Pancreas (tissue), 10 donors: ENCODE measurements at regions not wholly inside any gene's neighbourhood (a gene's known extent, or its start where the extent isn't known, plus 50 kb on each side); places are given as distances from the start of the nearest gene placed in this dataset.
"Not testable (repeated sequence)": the region's sequence is repeated elsewhere in the genome, so short reads cannot be mapped to it uniquely, and the experiment has no call there.

Experiments
- ATAC-seq, 4 donors: fragments of 200-7000 bp; cut with Tn5 transposase; one replicate each; pipeline versions ENCODE4 v1.8.0 to v1.9.1; 2020; ENCODE audit warnings: mild to moderate bottlenecking in 4 of 4, moderate library complexity in 4 of 4
- DNase-seq, 6 donors: peaks; one replicate each; pipeline ENCODE4 v3.0.0-alpha.2; 2020
- FAIRE-seq: peaks from 2 replicates; lab custom pipeline; 2012; peaks lifted over from hg19 to GRCh38; lab: Jason Lieb, UNC
- H3K27ac ChIP-seq, 4 donors: fragments of 200-600 bp; sonication (generic); 1 replicate in 3 of 4; 2 replicates in 1 of 4; pipeline versions ENCODE4 v1.5.0 to v1.8.0; 2020
- H3K27me3 ChIP-seq, 4 donors: fragments of 200-600 bp; one replicate each; pipeline ENCODE4 v1.8.0; 2021
- H3K36me3 ChIP-seq, 3 donors: fragments of 200-600 bp; sonication (generic) in 1 of 3; one replicate each; pipeline versions ENCODE4 v1.5.0 to v1.8.0; 2020 to 2021
- H3K4me1 ChIP-seq, 3 donors: fragments of 200-600 bp; one replicate each; pipeline ENCODE4 v1.8.0; 2021
- H3K4me3 ChIP-seq, 4 donors: fragments of 200-600 bp; sonication (generic) in 2 of 4; one replicate each; pipeline versions ENCODE4 v1.5.0 to v1.8.0; 2020 to 2021
- H3K9me3 ChIP-seq, 4 donors: fragments of 200-600 bp; one replicate each; pipeline ENCODE4 v1.8.0; 2021
- CTCF ChIP-seq, 4 donors: fragments of 200-600 bp; sonication (generic) in 3 of 4; IDR thresholded peaks; one replicate each; pipeline versions ENCODE4 v1.5.0 to v1.8.0; 2021; ENCODE audit warnings: antibody characterized with exemption in 4 of 4
- WGBS, 2 donors: extraction: QIAGEN DNeasy Blood & Tissue Kit; methylation state at CpG; one replicate each; pipeline ENCODE4 v1.1.7; 2013; 5-methylcytosine and 5-hydroxymethylcytosine counted together
- intact Hi-C, 3 donors: fragments of 100-400 bp; cut with DNase I; formaldehyde crosslinking; loops; one replicate each; pipeline versions ENCODE4 v1.11.1 to v1.14.2; 2022
- donor health status: healthy with polysubstance abuse.
- donor health status: DM: no; HTN: no; CAD: no; lungs with moderate emphysema.
- donor health status: DM: no; HTN: no; CAD: no.
- donor health status: control.
- donor health status: control.
- donor health status: Bipolar disorder and iron deficiency.
- donor health status: DM: yes; HTN: yes; CAD: no.
- donor health status: DM: no; HTN: no; CAD: no.
- donor health status: DM: no; HTN: no; CAD: no.
- donor health status: DM: yes; HTN: yes; CAD: no.

GRCh38 chr6:80872199-80872950, 765.9 kb downstream of the BCKDHB start:
- ATAC-seq (no peak), FAIRE-seq (no peak), DNase-seq (no peak)
- Histone ChIP-seq H3K36me3 (no peaks in the 10 kb centered on the region), H3K4me1 (no peaks in the 10 kb centered on the region), H3K27ac (no peak overlapping the region), H3K27me3 (no peaks in the 10 kb centered on the region), H3K4me3 (no peak overlapping the region), H3K9me3 (no peaks in the 10 kb centered on the region)
- no peak for TF ChIP-seq CTCF (IDR thresholded peaks at IDR 0.05)
- intact Hi-C loops: no loop called here
- 60 to 74% methylated on average over 3 of the region's 3 CpGs for WGBS, 2 donors

DNA sequence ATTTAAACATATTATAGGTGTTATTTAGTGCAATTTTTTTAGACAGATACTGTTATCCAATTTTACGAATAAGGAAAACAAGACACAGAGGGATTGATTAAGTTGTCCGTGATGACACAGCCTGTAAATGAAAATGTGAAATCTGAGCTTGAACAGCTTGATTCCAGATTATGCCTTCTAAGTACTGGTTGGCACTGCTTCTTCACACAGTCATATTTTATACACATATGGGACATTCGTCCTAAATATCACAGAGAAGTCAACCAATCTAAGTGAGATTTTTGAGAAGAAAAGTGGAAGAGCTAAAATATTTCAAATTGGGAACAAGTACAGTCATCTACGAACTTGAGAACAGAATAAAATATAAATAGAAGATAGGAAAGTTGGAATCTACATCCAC, 756.3 kb downstream of the BCKDHB start:
- Histone ChIP-seq H3K27ac (no peak overlapping the region), H3K36me3 (no peaks in the 10 kb centered on the region), H3K9me3 (no peaks in the 10 kb centered on the region), H3K4me1 (no peaks in the 10 kb centered on the region), H3K4me3 (no peak overlapping the region), H3K27me3 (no peaks in the 10 kb centered on the region)
- ATAC-seq: no peak
- no peak for FAIRE-seq
- DNase-seq: no peak
- TF ChIP-seq CTCF (IDR thresholded peaks at IDR 0.05): no peak
- intact Hi-C loops: no loop called here
- WGBS, 2 donors: 48 to 64% methylated on average over 4 of the region's 4 CpGs

- FAIRE-seq (no peak), ATAC-seq (no peak), DNase-seq (no peak)
- intact Hi-C loops: no loop called here
- no peaks in the 10 kb centered on the region for H3K9me3 ChIP-seq
- WGBS, 2 donors: 68 to 76% methylated on average over 2 of the region's 2 CpGs
- H3K4me3 ChIP-seq: no peak overlapping the region
- H3K27ac ChIP-seq: no peak overlapping the region
- H3K27me3 ChIP-seq: no peaks in the 10 kb centered on the region
- no peaks in the 10 kb centered on the region for H3K36me3 ChIP-seq
- TF ChIP-seq CTCF (IDR thresholded peaks at IDR 0.05): no peak
- H3K4me1 ChIP-seq: no peaks in the 10 kb centered on the region
Observed at GRCh38 chr6:80860107-80860506, 753.6 kb downstream of the BCKDHB start.

DNA sequence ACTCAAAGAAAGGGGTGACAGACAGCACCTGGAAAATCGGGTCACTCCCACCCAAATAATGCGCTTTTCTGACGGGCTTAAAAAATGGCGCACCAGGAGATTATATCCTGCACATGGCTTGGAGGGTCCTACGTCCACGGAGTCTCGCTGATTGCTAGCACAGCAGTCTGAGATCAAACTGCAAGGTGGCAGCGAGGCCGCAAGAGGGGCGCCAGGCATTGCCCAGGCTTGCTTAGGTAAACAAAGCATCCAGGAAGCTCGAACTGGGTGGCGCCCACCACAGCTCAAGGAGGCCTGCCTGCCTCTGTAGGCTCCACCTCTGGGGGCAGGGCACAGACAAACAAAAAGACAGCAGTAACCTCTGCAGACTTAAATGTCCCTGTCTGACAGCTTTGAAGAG, 741.5 kb downstream of the BCKDHB start:
- H3K9me3 ChIP-seq, FAIRE-seq, ATAC-seq, H3K27me3 ChIP-seq, intact Hi-C loops, H3K4me3 ChIP-seq, H3K27ac ChIP-seq, H3K36me3 ChIP-seq, H3K4me1 ChIP-seq: not testable (repeated sequence)
- peak in 1 of 6 donors; percentile 32 for DNase-seq
- WGBS, 2 donors: 81 to 94% methylated on average over 12 of the region's 12 CpGs

GRCh38 chr6:80832337-80832736, 725.9 kb downstream of the BCKDHB start:
- Histone ChIP-seq H3K4me3 (no peak overlapping the region), H3K27me3 (no peaks in the 10 kb centered on the region), H3K9me3 (no peaks in the 10 kb centered on the region), H3K36me3 (no peaks in the 10 kb centered on the region), H3K27ac (no peak overlapping the region), H3K4me1 (no peaks in the 10 kb centered on the region)
- ATAC-seq: no peak
- FAIRE-seq: no peak
- intact Hi-C loops: no loop called here
- WGBS, 2 donors: 61 to 64% methylated on average over 3 of the region's 3 CpGs
- no peak for TF ChIP-seq CTCF (IDR thresholded peaks at IDR 0.05)
- DNase-seq: no peak
